ENCODE measurements at regions not wholly inside any gene's neighbourhood (a gene's known extent, or its start where the extent isn't known, plus 50 kb on each side); places are given as distances from the start of the nearest gene placed in this dataset.

GRCh38 chr1:101121975-101122374 is 96.4 kb upstream of the DPH5 start:
- TF ChIP-seq, protein P1, sequence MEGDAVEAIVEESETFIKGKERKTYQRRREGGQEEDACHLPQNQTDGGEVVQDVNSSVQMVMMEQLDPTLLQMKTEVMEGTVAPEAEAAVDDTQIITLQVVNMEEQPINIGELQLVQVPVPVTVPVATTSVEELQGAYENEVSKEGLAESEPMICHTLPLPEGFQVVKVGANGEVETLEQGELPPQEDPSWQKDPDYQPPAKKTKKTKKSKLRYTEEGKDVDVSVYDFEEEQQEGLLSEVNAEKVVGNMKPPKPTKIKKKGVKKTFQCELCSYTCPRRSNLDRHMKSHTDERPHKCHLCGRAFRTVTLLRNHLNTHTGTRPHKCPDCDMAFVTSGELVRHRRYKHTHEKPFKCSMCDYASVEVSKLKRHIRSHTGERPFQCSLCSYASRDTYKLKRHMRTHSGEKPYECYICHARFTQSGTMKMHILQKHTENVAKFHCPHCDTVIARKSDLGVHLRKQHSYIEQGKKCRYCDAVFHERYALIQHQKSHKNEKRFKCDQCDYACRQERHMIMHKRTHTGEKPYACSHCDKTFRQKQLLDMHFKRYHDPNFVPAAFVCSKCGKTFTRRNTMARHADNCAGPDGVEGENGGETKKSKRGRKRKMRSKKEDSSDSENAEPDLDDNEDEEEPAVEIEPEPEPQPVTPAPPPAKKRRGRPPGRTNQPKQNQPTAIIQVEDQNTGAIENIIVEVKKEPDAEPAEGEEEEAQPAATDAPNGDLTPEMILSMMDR (IDR thresholded peaks at IDR 0.05; ENCODE audit: low read depth, low read length) = no peak
- TF ChIP-seq EZH2phosphoT487 (IDR thresholded peaks at IDR 0.05; ENCODE audit: low read depth) = no peak
